Keratinocyte (primary cell): ENCODE measurements at regions not wholly inside any gene's neighbourhood (a gene's known extent, or its start where the extent isn't known, plus 50 kb on each side); places are given as distances from the start of the nearest gene placed in this dataset.

Source experiments
- DNase-seq: peaks from one replicate; pipeline ENCODE4 v3.0.0-alpha.2; 2011; ENCODE audit warnings: low read depth, missing footprints, low spot score
- FAIRE-seq: peaks from 2 replicates; lab custom pipeline; 2011; peaks lifted over from hg19 to GRCh38; lab: Jason Lieb, UNC
- H2AFZ ChIP-seq: 2 replicates; pipeline ENCODE4 v1.6.0; 2012; ENCODE audit warnings: low read length, control low read depth, inconsistent platforms; ENCODE audit not compliant: control insufficient read depth
- H3K27ac ChIP-seq: 2 replicates; pipeline ENCODE4 v1.5.1; 2011; ENCODE audit warnings: low read length; ENCODE audit not compliant: control insufficient read depth, insufficient read depth
- H3K27me3 ChIP-seq: 3 replicates; pipeline ENCODE4 v1.6.0; 2011; ENCODE audit warnings: low read length; ENCODE audit not compliant: control insufficient read depth, insufficient read depth; ENCODE audit errors: extremely low read depth
- H3K36me3 ChIP-seq, 2 experiments: 2 replicates in 1 of 2; 3 replicates in 1 of 2; pipeline ENCODE4 v1.5.1; 2011; ENCODE audit warnings: low read length in 2 of 2, mild to moderate bottlenecking in 1 of 2; ENCODE audit not compliant: control insufficient read depth in 2 of 2, insufficient read depth in 2 of 2; ENCODE audit errors: extremely low read depth in 1 of 2
- H3K4me1 ChIP-seq: 3 replicates; pipeline ENCODE4 v1.5.1; 2011; ENCODE audit warnings: low read length; ENCODE audit not compliant: control insufficient read depth, insufficient read depth; ENCODE audit errors: extremely low read depth
- H3K4me2 ChIP-seq: 3 replicates; pipeline ENCODE4 v1.6.0; 2011; ENCODE audit warnings: low read depth, low read length; ENCODE audit not compliant: control insufficient read depth, insufficient read depth; ENCODE audit errors: extremely low read depth
- H3K4me3 ChIP-seq, 3 experiments: fragments of 200-600 bp in 1 of 3; sonication (generic) in 1 of 3; 2 replicates in 2 of 3; 3 replicates in 1 of 3; pipeline ENCODE4 v1.5.1; 2011 to 2016; ENCODE audit warnings: low read length in 3 of 3, mild to moderate bottlenecking in 3 of 3, control low read depth in 2 of 3, inconsistent platforms in 1 of 3, low read depth in 1 of 3, mixed read lengths in 1 of 3, mixed run types in 1 of 3, moderate library complexity in 1 of 3; ENCODE audit not compliant: control insufficient read depth in 2 of 3, insufficient read depth in 2 of 3; ENCODE audit errors: extremely low read depth in 1 of 3
- H3K79me2 ChIP-seq: 2 replicates; pipeline ENCODE4 v1.6.0; 2012; ENCODE audit warnings: low read length; ENCODE audit not compliant: control insufficient read depth, insufficient read depth
- H3K9ac ChIP-seq: 3 replicates; pipeline ENCODE4 v1.6.0; 2011; ENCODE audit warnings: low read length; ENCODE audit not compliant: control insufficient read depth, insufficient read depth; ENCODE audit errors: extremely low read depth
- H3K9me1 ChIP-seq: 3 replicates; pipeline ENCODE4 v1.6.0; 2011; ENCODE audit warnings: low read length; ENCODE audit not compliant: control insufficient read depth, insufficient read depth; ENCODE audit errors: extremely low read depth
- H3K9me3 ChIP-seq: 2 replicates; pipeline ENCODE4 v1.5.1; 2012; ENCODE audit warnings: low read depth, low read length; ENCODE audit not compliant: control insufficient read depth
- H4K20me1 ChIP-seq: 3 replicates; pipeline ENCODE4 v1.6.0; 2011; ENCODE audit warnings: low read length; ENCODE audit not compliant: control insufficient read depth, insufficient read depth; ENCODE audit errors: extremely low read depth
- EZH2 ChIP-seq: IDR thresholded peaks from one replicate; pipeline ENCODE4 v1.6.1; 2012; ENCODE audit warnings: inconsistent platforms, mild to moderate bottlenecking, low read length, moderate library complexity
- dilution Hi-C: fragments of 300-500 bp; cut with MboI; formaldehyde crosslinking; loops from one replicate; pipeline ENCODE4 v1.7.0; 2020; ENCODE audit warnings: low sequenced_read_pairs; ENCODE audit not compliant: extremely low pct_ligation_motif_present
- TF ChIP-seq, protein P1 (sequence below), 3 experiments: IDR thresholded peaks in 1 of 3; conservative IDR thresholded peaks in 1 of 3; optimal IDR thresholded peaks in 1 of 3; 2 replicates in 2 of 3; 3 replicates in 1 of 3; pipeline versions ENCODE3 to v1.5.1; 2011; ENCODE audit warnings: low read length in 3 of 3, mild to moderate bottlenecking in 3 of 3, moderate library complexity in 2 of 3, control low read depth in 1 of 3, inconsistent platforms in 1 of 3; ENCODE audit not compliant: insufficient read depth in 2 of 3; ENCODE audit errors: extremely low read depth in 1 of 3

DNA sequence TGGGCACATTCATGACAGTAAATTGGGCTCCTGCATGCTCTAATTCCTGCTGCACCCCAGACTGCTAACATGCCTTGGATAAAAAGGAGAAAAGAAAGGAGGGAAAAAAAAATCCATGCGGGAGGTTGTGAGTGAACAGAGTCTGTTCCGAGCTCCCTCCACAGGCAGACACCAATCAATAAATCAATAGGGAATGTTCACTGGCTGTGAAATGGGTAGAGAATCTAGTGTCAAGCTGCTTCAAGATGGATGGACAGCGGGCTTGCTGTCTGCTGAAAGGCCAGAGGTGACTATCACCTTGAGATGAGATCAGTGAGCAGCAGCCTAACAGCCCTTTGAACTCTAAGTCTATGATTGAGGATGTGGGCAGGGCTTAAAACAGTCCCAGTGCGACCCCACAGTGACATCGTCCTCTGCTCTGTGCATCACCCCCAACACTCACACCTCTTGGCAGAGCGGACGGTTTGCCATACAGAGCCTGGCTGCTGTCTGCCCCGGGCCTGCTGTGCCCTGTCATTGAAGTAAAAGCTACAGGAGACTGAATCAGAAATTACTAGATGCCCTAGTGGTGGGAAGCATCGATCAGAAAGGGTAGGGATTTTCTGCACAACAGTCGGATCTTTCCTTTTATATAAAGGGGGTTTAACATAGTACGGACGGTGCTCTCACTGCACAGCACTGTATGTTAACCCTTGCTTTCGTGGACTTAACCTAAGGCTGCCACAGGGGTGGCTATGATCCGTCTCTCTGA lies 247.9 kb upstream of the ONECUT1 start:
- Histone ChIP-seq H3K36me3 (no peaks in the 10 kb centered on the region), H3K4me2 (no peak overlapping the region), H3K4me1 (no peaks in the 10 kb centered on the region), H3K27me3 (no peaks in the 10 kb centered on the region), H4K20me1 (no peaks in the 10 kb centered on the region), H3K9me3 (no peaks in the 10 kb centered on the region), H3K27ac (no peak overlapping the region), H3K9me1 (no peaks in the 10 kb centered on the region), H3K9ac (no peak overlapping the region), H2AFZ (no peak overlapping the region), H3K79me2 (no peaks in the 10 kb centered on the region), H3K4me3 (no peak overlapping the region)
- TF ChIP-seq, protein P1, sequence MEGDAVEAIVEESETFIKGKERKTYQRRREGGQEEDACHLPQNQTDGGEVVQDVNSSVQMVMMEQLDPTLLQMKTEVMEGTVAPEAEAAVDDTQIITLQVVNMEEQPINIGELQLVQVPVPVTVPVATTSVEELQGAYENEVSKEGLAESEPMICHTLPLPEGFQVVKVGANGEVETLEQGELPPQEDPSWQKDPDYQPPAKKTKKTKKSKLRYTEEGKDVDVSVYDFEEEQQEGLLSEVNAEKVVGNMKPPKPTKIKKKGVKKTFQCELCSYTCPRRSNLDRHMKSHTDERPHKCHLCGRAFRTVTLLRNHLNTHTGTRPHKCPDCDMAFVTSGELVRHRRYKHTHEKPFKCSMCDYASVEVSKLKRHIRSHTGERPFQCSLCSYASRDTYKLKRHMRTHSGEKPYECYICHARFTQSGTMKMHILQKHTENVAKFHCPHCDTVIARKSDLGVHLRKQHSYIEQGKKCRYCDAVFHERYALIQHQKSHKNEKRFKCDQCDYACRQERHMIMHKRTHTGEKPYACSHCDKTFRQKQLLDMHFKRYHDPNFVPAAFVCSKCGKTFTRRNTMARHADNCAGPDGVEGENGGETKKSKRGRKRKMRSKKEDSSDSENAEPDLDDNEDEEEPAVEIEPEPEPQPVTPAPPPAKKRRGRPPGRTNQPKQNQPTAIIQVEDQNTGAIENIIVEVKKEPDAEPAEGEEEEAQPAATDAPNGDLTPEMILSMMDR (optimal IDR thresholded peaks at IDR 0.05 in 1 of 3, IDR thresholded peaks at IDR 0.05 in 1 of 3, conservative IDR thresholded peaks at IDR 0.05 in 1 of 3; ENCODE audit: extremely low read depth in 1 of 3, insufficient read depth in 2 of 3, low read length in 3 of 3) = no peak
- no peak for TF ChIP-seq EZH2
- FAIRE-seq (no peak), DNase-seq (no peak)
- dilution Hi-C loops = no loop called here

DNA sequence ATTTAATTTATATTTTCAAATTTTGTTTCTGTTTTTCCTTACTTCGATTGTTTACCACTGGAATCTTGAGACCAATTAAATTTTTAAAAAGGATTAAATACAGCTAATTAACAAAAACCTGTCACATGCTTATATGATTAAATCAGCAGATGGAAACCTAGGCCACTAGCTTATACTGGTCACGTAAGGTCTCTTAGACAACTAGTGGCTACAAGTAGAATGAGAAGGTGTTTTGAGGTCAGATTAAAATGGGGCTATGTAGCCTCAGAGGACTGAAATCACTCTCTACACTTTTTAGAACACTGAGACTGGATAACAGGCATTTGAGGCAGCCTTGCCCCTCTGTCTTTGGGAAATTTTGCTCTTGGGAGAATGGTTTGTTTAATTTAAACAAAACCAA lies 246.5 kb upstream of the ONECUT1 start:
- FAIRE-seq = no peak
- H3K9me1 ChIP-seq = no peaks in the 10 kb centered on the region
- no peak for DNase-seq
- H3K27ac ChIP-seq = no peak overlapping the region
- H3K9ac ChIP-seq = no peak overlapping the region
- TF ChIP-seq EZH2 = no peak
- TF ChIP-seq, protein P1 (optimal IDR thresholded peaks at IDR 0.05 in 1 of 3, IDR thresholded peaks at IDR 0.05 in 1 of 3, conservative IDR thresholded peaks at IDR 0.05 in 1 of 3; ENCODE audit: extremely low read depth in 1 of 3, insufficient read depth in 2 of 3, low read length in 3 of 3) = no peak
- no peaks in the 10 kb centered on the region for H3K36me3 ChIP-seq
- no peak overlapping the region for H3K4me2 ChIP-seq
- no peak overlapping the region for H3K4me3 ChIP-seq
- H3K9me3 ChIP-seq = no peaks in the 10 kb centered on the region
- H3K4me1 ChIP-seq = no peaks in the 10 kb centered on the region
- dilution Hi-C loops = no loop called here
- no peaks in the 10 kb centered on the region for H3K79me2 ChIP-seq
- no peaks in the 10 kb centered on the region for H4K20me1 ChIP-seq
- H3K27me3 ChIP-seq = no peaks in the 10 kb centered on the region
- no peak overlapping the region for H2AFZ ChIP-seq
